ENCODE measurements at regions not wholly inside any gene's neighbourhood (a gene's known extent, or its start where the extent isn't known, plus 50 kb on each side); places are given as distances from the start of the nearest gene placed in this dataset.

DNA sequence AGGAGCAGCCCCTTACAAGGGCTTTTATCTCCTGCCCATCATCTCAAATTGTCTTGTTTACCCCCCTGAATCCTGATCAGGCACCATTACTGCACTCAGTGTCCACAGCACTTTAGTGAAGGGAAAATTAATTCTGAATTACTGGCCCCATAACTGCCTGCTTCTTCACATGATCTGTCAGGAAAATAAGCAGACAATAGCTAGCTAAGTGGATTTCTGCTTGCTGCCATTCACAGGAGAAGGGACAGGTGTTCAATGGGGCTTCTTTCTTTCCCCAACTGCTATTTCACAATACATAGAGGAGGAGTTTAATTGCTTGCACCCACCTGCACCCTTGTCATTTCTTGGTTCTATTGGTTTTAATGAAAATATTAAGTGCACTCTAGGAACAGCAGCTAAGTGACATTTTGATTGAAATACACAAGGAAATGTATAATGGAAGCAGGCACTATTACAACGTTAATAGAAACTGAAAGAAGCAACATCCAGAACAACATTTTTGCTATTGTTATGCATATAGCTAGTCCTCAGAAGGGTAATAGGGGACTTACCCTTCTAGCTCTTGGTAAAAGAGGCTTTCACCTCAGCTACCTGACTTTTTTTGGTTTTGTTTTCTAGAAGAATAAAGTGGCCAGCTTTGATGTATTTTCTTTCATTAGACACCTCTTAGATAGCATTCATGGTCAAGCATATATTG lies 599.3 kb upstream of the TLE4 start:
- no peak overlapping the region for H3K27ac ChIP-seq
- no peaks in the 10 kb centered on the region for H3K27me3 ChIP-seq (replicated peaks)
- TF ChIP-seq, protein P1, sequence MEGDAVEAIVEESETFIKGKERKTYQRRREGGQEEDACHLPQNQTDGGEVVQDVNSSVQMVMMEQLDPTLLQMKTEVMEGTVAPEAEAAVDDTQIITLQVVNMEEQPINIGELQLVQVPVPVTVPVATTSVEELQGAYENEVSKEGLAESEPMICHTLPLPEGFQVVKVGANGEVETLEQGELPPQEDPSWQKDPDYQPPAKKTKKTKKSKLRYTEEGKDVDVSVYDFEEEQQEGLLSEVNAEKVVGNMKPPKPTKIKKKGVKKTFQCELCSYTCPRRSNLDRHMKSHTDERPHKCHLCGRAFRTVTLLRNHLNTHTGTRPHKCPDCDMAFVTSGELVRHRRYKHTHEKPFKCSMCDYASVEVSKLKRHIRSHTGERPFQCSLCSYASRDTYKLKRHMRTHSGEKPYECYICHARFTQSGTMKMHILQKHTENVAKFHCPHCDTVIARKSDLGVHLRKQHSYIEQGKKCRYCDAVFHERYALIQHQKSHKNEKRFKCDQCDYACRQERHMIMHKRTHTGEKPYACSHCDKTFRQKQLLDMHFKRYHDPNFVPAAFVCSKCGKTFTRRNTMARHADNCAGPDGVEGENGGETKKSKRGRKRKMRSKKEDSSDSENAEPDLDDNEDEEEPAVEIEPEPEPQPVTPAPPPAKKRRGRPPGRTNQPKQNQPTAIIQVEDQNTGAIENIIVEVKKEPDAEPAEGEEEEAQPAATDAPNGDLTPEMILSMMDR (IDR thresholded peaks at IDR 0.05; ENCODE audit: low read depth, low read length, missing control alignments), result no peak
- no peak overlapping the region for H3K4me3 ChIP-seq (ENCODE audit: low read depth, low read length)
- no peak for DNase-seq
- in situ Hi-C loops (cut with HindIII; ENCODE audit: low pct_ligation_motif_present, low sequenced_read_pairs), result no loop called here
- H3K36me3 ChIP-seq (replicated peaks), result no peaks in the 10 kb centered on the region

DNA sequence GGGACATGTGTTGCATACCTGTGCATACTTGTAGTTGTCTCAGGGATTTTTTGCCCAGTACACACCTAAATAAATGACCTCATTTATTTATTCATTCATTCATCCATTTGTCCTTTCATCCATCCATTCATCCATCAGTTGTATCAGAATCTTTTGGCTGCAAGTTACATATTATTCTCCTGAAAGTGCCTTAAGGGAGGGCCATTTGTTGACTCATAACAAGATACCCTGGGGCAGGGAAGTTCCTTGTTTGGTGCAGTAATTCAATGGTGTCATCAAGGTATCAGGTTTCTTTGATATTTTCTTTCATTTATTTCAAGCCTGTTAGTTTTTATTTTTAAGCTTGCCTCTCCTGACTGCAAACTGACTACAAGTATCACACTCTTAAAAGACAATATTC lies 597.9 kb upstream of the TLE4 start:
- H3K27ac ChIP-seq, result no peak overlapping the region
- DNase-seq, result peak; percentile 48
- TF ChIP-seq, protein P1 (IDR thresholded peaks at IDR 0.05; ENCODE audit: low read depth, low read length, missing control alignments), result no peak
- in situ Hi-C loops (cut with HindIII; ENCODE audit: low pct_ligation_motif_present, low sequenced_read_pairs), result no loop called here
- no peaks in the 10 kb centered on the region for H3K36me3 ChIP-seq (replicated peaks)
- H3K27me3 ChIP-seq (replicated peaks), result no peaks in the 10 kb centered on the region
- no peak overlapping the region for H3K4me3 ChIP-seq (ENCODE audit: low read depth, low read length)

- H3K27ac ChIP-seq, result no peak overlapping the region
- H3K27me3 ChIP-seq (replicated peaks), result no peaks in the 10 kb centered on the region
- DNase-seq, result peak; percentile 70
- H3K4me3 ChIP-seq (ENCODE audit: low read depth, low read length), result no peak overlapping the region
- H3K36me3 ChIP-seq (replicated peaks), result no peaks in the 10 kb centered on the region
- TF ChIP-seq, protein P1 (IDR thresholded peaks at IDR 0.05; ENCODE audit: low read depth, low read length, missing control alignments), result no peak
- in situ Hi-C loops (cut with HindIII; ENCODE audit: low pct_ligation_motif_present, low sequenced_read_pairs), result no loop called here
These were observed 588.9 kb upstream of the TLE4 start for GRCh38 chr9:78982849-78983248.

GRCh38 chr9:78985084-78985738 lies 586.6 kb upstream of the TLE4 start:
- in situ Hi-C loops (cut with HindIII; ENCODE audit: low pct_ligation_motif_present, low sequenced_read_pairs), result no loop called here

DNA sequence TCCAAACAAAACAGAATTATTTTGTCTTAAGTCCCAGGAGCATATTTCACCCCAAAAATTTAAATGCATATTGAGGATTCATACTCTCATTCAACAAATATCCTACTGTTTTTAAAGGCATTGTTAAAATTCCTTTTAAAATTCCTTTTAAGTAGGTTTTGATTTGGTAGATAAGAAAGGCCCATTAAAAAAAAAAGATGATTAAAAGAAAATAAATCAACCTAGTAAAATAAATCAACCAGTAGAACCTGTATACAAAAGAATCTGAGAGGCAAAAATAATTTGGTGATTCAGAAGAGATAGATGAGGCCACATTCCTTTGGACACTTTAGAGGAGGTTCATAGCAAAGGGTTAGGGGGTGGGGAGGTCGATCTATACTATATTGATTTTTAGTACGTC lies 585.3 kb upstream of the TLE4 start:
- DNase-seq, result no peak
- H3K4me3 ChIP-seq (ENCODE audit: low read depth, low read length), result no peak overlapping the region
- no peak overlapping the region for H3K27ac ChIP-seq
- H3K36me3 ChIP-seq (replicated peaks), result no peaks in the 10 kb centered on the region
- TF ChIP-seq, protein P1 (IDR thresholded peaks at IDR 0.05; ENCODE audit: low read depth, low read length, missing control alignments), result no peak
- H3K27me3 ChIP-seq (replicated peaks), result no peaks in the 10 kb centered on the region
- in situ Hi-C loops (cut with HindIII; ENCODE audit: low pct_ligation_motif_present, low sequenced_read_pairs), result no loop called here

More at GRCh38 chr9:78985084-78985738, 586.6 kb upstream of the TLE4 start:
- TF ChIP-seq, protein P1 (IDR thresholded peaks at IDR 0.05; ENCODE audit: low read depth, low read length, missing control alignments), result no peak
- H3K27me3 ChIP-seq (replicated peaks), result no peaks in the 10 kb centered on the region
- no peak overlapping the region for H3K27ac ChIP-seq
- no peak overlapping the region for H3K4me3 ChIP-seq (ENCODE audit: low read depth, low read length)
- no peak for DNase-seq
- H3K36me3 ChIP-seq (replicated peaks), result no peaks in the 10 kb centered on the region
